Glomerular visceral epithelial cell (primary cell): ENCODE measurements at regions not wholly inside any gene's neighbourhood (a gene's known extent, or its start where the extent isn't known, plus 50 kb on each side); places are given as distances from the start of the nearest gene placed in this dataset.
A peak's percentile ranks its signal among the peaks of the same experiment; 100 is the strongest.

Experiments used
- DNase-seq: peaks from one replicate; pipeline ENCODE4 v3.0.0-alpha.2; 2016; ENCODE audit errors: extremely low spot score

GRCh38 chr15:39340903-39341645 lies 239.8 kb upstream of the THBS1 start:
- no peak for DNase-seq

- no peak for DNase-seq
Measured at GRCh38 chr15:39344662-39345141, 236.2 kb upstream of the THBS1 start.

- DNase-seq: no peak
Measured at GRCh38 chr15:39345176-39345575, 235.7 kb upstream of the THBS1 start.

- DNase-seq: no peak
Measured at GRCh38 chr15:39347453-39347852, 233.4 kb upstream of the THBS1 start.

- no peak for DNase-seq
Measured at GRCh38 chr15:39350785-39351184, 230.1 kb upstream of the THBS1 start.

- no peak for DNase-seq
Measured at GRCh38 chr15:39354189-39354588, 226.7 kb upstream of the THBS1 start.

GRCh38 chr15:39357480-39358268 lies 223.2 kb upstream of the THBS1 start:
- DNase-seq: no peak

GRCh38 chr15:39358441-39359041 lies 222.3 kb upstream of the THBS1 start:
- no peak for DNase-seq

- no peak for DNase-seq
Measured at GRCh38 chr15:39359771-39360170, 221.1 kb upstream of the THBS1 start.

GRCh38 chr15:39360452-39360851 lies 220.4 kb upstream of the THBS1 start:
- peak; percentile 80 for DNase-seq

GRCh38 chr15:39361497-39361896 lies 219.4 kb upstream of the THBS1 start:
- no peak for DNase-seq

GRCh38 chr15:39362821-39363561 lies 217.9 kb upstream of the THBS1 start:
- DNase-seq: peak; percentile 97

GRCh38 chr15:39363761-39364586 lies 216.9 kb upstream of the THBS1 start:
- DNase-seq: no peak

- DNase-seq: no peak
Measured at GRCh38 chr15:39364721-39365120, 216.2 kb upstream of the THBS1 start.

GRCh38 chr15:39365161-39365560 lies 215.7 kb upstream of the THBS1 start:
- no peak for DNase-seq

GRCh38 chr15:39365873-39366272 lies 215.0 kb upstream of the THBS1 start:
- DNase-seq: no peak

- DNase-seq: no peak
Measured at GRCh38 chr15:39367596-39367995, 213.3 kb upstream of the THBS1 start.

- no peak for DNase-seq
Measured at GRCh38 chr15:39369768-39370167, 211.1 kb upstream of the THBS1 start.

GRCh38 chr15:39376371-39376909 lies 204.4 kb upstream of the THBS1 start:
- DNase-seq: no peak

- peak; percentile 49 for DNase-seq
Measured at GRCh38 chr15:39381517-39381916, 199.4 kb upstream of the THBS1 start.

- DNase-seq: no peak
Measured at GRCh38 chr15:39388118-39388517, 192.8 kb upstream of the THBS1 start.
